SK-N-MC (cell line): ENCODE measurements at regions not wholly inside any gene's neighbourhood (a gene's known extent, or its start where the extent isn't known, plus 50 kb on each side); places are given as distances from the start of the nearest gene placed in this dataset.
A peak's percentile ranks its signal among the peaks of the same experiment; 100 is the strongest.

ENCODE experiments used
- DNase-seq: peaks from one replicate; pipeline ENCODE4 v3.0.0-alpha.2; 2011; ENCODE audit warnings: low read depth, low spot score
- H3K27ac ChIP-seq: fragments of 200-600 bp; sonication (generic); 2 replicates; pipeline ENCODE4 v1.5.1; 2016; ENCODE audit warnings: mixed run types
- H3K36me3 ChIP-seq: fragments of 200-600 bp; sonication (generic); 2 replicates; pipeline ENCODE4 v1.6.1; 2017; ENCODE audit warnings: antibody characterized with exemption, low read length, mixed read lengths; ENCODE audit not compliant: insufficient read depth
- H3K4me3 ChIP-seq: fragments of 200-600 bp; sonication (generic); 2 replicates; pipeline ENCODE4 v1.5.1; 2016
- H3K9ac ChIP-seq: fragments of 200-600 bp; sonication (generic); 2 replicates; pipeline ENCODE4 v1.8.0; 2017; ENCODE audit warnings: mixed run types, mixed read lengths; ENCODE audit not compliant: insufficient read length
- H3K9me3 ChIP-seq: fragments of 200-600 bp; sonication (generic); 2 replicates; pipeline ENCODE4 v1.6.1; 2017; ENCODE audit warnings: low read depth, mild to moderate bottlenecking, antibody characterized with exemption, low read length, moderate library complexity, mixed read lengths
- EZH2 ChIP-seq: fragments of 200-600 bp; sonication (generic); IDR thresholded peaks from one replicate; pipeline ENCODE4 v1.6.1; 2017; ENCODE audit warnings: antibody characterized with exemption
- FOXP2 ChIP-seq: optimal IDR thresholded peaks from 2 replicates; pipeline ENCODE3; 2011; ENCODE audit warnings: mild to moderate bottlenecking, moderate library complexity; ENCODE audit not compliant: insufficient read depth; ENCODE audit errors: extremely low read length, control extremely low read depth
- POLR2AphosphoS5 ChIP-seq: IDR thresholded peaks from 2 replicates; pipeline ENCODE4 v1.6.1; 2012; ENCODE audit warnings: mild to moderate bottlenecking, low read depth, low read length, borderline replicate concordance

DNA sequence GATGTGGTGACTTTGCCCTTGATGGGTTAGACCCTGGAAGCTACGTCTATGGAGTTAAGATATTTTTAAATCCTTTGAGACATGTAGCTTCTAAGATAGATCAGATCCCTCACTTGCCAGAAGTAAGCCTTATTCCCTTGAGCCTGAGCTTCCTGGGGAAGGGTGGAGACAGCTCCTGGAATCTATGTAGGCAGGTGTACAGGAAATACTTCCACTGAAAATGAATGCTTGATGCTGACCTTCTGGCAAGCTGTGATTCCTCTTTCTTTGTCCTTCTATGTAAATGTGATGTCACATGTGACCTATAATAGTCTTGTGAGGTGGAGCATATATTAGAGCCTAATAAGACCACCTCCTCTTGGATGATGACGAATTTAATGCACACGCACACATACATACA, 1152.0 kb upstream of the ACO1 start:
- no peak overlapping the region for H3K27ac ChIP-seq
- H3K4me3 ChIP-seq, result no peak overlapping the region
- DNase-seq, result no peak
- no peak overlapping the region for H3K9ac ChIP-seq
- no peak for TF ChIP-seq EZH2
- no peak for TF ChIP-seq POLR2AphosphoS5
- no peak for TF ChIP-seq FOXP2
- H3K36me3 ChIP-seq, result no peaks in the 10 kb centered on the region
- no peaks in the 10 kb centered on the region for H3K9me3 ChIP-seq

DNA sequence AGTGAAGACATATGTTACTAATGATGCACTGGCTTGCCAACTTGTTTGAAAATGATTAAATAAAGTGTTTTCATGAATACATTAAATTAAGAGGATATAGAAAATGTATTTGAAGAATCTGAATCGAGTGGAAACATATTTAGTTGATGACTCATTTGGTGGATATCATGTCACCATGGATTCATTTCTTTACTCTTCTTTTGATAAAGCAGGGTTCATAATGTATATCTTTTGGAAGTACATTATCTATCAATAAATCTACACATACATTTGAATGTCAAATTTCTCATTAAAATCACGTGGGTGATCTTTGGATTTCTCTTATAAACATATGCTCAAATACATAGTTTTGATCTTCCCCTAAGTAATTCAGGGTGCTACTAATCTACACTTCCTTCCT, 1148.1 kb upstream of the ACO1 start:
- no peak for TF ChIP-seq POLR2AphosphoS5
- no peak overlapping the region; the same call in 1 of the 2 replicates for H3K4me3 ChIP-seq
- DNase-seq, result no peak

DNA sequence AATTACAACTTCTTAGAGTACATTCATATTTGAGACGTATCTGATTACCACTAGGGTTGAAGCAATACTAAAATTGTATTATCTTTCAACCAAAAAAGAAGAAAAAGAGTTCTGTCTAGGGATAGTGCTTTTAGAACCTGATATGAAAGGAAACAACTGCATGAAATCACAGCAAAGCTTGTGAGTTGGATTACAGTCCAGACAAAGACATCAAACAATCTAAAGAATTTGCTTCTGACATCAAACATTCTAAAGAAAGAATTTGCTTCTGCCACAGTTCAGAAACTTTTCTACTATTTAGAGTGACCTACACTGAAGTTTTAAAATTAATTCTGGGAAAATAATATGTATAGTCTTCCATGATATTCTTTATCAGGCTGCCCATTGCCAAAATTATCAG, 1141.1 kb upstream of the ACO1 start:
- no peak for TF ChIP-seq POLR2AphosphoS5
- no peak for TF ChIP-seq EZH2
- no peak for TF ChIP-seq FOXP2
- Histone ChIP-seq H3K36me3 (no peaks in the 10 kb centered on the region), H3K9me3 (no peaks in the 10 kb centered on the region), H3K9ac (no peak overlapping the region), H3K4me3 (no peak overlapping the region), H3K27ac (no peak overlapping the region)
- DNase-seq, result no peak

More for the DNA sequence above, 1148.1 kb upstream of the ACO1 start:
- Histone ChIP-seq H3K27ac (peak overlapping the region; percentile 7; the same call in 1 of the 2 replicates), H3K9ac (no peak overlapping the region), H3K9me3 (no peaks in the 10 kb centered on the region), H3K36me3 (no peaks in the 10 kb centered on the region)

DNA sequence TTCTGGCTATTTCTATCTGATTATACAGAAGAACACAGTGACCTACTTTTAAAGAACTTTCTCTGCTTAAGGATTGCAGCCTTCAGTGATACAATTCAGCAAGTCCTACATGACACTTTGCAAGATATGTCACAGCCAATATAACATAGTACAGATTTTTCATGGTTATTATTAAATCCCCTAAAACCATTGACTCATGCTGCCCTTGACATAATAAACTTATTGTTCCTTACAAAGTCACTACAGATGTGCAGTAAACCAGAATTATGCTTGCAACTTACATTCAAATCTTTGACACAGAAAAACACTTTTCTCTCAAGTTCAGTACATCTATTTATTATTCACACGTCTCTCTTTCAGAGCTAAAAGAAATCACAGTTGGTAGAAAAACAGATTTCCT, 1136.3 kb upstream of the ACO1 start:
- no peak overlapping the region for H3K9ac ChIP-seq
- no peaks in the 10 kb centered on the region for H3K9me3 ChIP-seq
- TF ChIP-seq FOXP2, result no peak
- TF ChIP-seq EZH2, result no peak
- no peak for TF ChIP-seq POLR2AphosphoS5
- H3K36me3 ChIP-seq, result no peaks in the 10 kb centered on the region
- H3K27ac ChIP-seq, result no peak overlapping the region
- H3K4me3 ChIP-seq, result no peak overlapping the region
- DNase-seq, result no peak

DNA sequence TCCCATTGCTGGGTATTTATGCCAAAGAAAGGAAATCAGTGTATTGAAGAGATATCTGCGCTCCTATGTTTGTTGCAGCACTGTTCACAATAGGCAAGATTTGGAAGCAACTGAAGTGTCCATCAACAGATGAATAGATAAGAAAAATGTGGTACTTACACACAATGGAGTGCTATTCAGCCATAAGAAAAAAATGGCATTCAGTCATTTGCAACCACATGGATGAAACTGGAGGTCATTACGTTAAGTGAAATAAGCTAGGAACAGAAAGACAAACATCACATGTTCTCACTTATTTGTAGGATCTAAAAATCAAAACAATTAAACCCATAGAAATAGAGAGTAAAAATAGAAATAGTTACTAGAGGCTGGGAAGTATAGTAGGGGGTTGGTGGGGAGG, 1133.1 kb upstream of the ACO1 start:
- Histone ChIP-seq H3K9me3 (no peaks in the 10 kb centered on the region), H3K4me3 (no peak overlapping the region), H3K36me3 (no peaks in the 10 kb centered on the region), H3K9ac (no peak overlapping the region), H3K27ac (no peak overlapping the region)
- TF ChIP-seq EZH2 (no peak), FOXP2 (no peak), POLR2AphosphoS5 (no peak)
- DNase-seq, result no peak

DNA sequence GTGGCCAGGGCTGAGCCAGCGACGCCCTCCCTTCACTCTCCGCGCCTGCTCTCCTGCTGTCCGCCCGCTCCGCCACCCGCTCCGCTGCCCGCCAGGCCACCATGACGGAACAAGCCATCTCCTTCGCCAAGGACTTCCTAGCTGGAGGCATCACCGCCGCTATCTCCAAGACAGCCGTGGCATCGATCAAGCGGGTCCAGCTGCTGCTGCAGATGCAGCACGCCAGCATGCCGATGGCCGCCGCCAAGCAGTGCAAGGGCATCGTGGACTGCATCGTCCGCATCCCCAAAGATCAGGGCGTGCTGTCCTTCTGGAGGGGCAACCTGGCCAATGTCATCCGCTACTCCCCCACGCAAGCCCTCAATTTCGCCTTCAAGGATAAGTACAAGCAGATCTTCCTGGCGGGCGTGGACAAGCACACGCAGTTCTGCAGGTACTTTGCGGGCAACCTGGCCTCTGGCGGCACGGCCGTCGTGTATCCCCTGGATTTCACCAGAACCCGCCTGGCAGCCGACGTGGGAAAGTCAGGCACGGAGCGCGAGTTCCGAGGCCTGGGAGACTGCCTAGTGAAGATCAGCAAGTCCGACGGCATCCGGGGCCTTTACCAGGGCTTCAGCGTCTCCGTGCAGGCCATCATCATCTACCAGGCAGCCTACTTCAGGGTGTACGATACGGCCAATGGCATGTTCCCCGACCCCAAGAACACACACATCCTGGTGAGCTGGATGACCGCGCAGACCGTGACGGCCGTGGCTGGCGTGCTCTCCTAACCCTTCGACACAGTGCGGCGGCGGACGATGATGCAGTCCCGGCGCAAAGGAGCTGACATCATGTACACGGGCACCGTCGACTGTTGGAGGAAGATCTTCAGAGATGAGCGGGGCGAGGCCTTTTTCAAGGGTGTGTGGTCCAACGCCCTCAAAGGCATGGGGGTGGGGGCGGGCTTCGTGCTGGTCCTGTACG, 1130.4 kb upstream of the ACO1 start:
- Histone ChIP-seq H3K9me3 (no peaks in the 10 kb centered on the region), H3K36me3 (no peaks in the 10 kb centered on the region), H3K4me3 (no peak overlapping the region), H3K27ac (no peak overlapping the region), H3K9ac (no peak overlapping the region)
- TF ChIP-seq POLR2AphosphoS5 (no peak), EZH2 (no peak), FOXP2 (no peak)
- DNase-seq, result no peak

DNA sequence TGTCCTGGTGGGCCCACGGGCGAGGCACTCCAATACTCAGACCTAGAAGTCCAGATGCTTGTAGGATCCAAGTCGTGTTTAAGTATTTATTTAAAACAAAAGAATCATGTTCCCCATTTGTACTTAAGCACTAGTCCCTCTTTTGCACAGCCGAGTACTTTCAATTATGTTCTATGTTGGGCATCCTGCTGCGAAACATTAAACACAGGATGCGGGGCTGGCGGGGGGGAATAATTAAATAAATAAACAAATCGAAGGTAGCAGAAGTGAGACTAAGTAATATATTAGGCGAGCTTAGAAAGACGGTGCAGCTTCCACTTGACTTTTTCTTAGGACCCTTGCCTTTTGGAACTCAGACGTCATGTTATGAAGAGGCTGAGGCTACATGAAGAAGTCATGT, 1129.2 kb upstream of the ACO1 start:
- DNase-seq, result no peak
- Histone ChIP-seq H3K36me3 (no peaks in the 10 kb centered on the region), H3K27ac (no peak overlapping the region), H3K4me3 (no peak overlapping the region), H3K9me3 (no peaks in the 10 kb centered on the region), H3K9ac (no peak overlapping the region)
- TF ChIP-seq EZH2 (no peak), POLR2AphosphoS5 (no peak), FOXP2 (no peak)

DNA sequence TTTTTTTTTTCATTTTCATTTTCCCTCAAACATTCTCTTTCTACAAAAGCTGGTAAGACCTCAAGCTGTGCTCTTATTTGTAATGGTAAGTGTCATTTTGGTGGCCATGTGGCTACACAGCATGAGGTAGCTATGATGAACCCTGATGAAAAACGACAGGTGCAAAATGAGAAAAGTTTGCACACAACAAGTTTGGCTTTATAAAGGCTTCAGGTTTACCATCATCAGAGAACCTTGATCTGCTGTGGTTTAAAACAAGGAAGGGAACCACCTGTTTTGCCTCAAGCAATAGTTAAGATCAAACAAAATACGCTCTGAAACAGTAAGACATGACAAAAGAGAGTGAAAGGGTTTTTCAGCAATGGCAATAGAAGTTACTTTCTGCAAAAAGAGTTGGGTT, 1124.6 kb upstream of the ACO1 start:
- no peak for DNase-seq
- Histone ChIP-seq H3K9ac (no peak overlapping the region), H3K9me3 (no peaks in the 10 kb centered on the region), H3K27ac (no peak overlapping the region), H3K4me3 (no peak overlapping the region), H3K36me3 (no peaks in the 10 kb centered on the region)
- no peak for TF ChIP-seq FOXP2
